ENCODE measurements at regions not wholly inside any gene's neighbourhood (a gene's known extent, or its start where the extent isn't known, plus 50 kb on each side); places are given as distances from the start of the nearest gene placed in this dataset.
"Not testable (repeated sequence)": the region's sequence is repeated elsewhere in the genome, so short reads cannot be mapped to it uniquely, and the experiment has no call there.

GRCh38 chr2:67055387-67056304, 341.5 kb upstream of the ETAA1 start:
- no peak for DNase-seq

DNA sequence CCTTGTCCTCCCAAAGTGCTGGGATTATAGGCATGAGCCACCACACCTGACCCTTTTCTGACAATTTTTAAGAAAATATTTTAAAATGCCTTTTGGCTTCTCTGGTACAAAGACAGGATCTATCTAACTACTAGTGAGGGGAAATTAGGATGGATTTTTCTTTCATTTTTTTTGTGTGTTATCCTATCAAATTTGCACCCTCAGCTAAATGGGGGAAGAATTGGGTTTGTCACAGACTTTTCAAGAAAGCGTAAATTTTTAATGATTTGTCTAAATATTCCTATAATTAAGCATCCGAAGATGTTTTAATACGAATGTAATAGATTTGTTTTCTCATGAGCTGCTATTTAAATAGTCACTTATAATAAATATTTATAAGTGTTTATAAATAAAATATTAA, 340.0 kb upstream of the ETAA1 start:
- DNase-seq = no peak

DNA sequence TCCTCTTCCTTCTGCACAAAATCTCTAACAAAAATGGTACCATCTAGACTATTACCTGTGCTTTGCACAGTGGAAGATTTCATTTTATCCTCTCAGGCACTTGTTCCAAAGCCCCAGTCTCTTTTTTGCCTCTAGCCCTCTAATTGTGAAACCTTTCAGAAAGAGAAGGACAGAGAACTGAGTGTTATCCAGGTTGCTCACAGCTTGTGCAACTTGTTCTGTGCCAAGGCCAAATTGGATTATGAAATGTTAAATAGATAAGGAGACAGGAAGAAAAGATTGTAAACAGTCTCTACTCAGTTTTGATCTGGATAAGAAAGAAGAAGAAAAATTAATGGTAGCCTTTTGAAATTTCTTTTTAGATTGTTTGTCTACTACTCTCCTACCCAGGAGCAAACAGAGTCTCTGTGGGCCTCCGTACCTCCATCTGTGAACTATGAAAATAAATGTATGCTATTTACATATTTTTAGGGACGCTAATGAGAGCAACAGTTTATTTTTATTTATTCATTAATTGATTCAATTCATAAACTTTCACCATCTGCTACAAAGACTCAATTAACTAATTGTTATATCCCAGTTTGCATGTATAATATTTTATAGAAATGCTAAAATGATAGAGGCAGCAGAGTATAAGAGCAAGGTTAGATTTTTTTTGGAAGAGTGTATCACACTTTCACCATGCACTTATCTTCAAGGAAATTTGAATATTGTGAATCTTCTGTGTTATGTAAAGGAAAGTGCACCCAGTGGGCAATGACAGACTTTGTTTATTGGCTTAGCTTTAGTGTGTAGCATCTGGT, 339.0 kb upstream of the ETAA1 start:
- no peak for DNase-seq

DNA sequence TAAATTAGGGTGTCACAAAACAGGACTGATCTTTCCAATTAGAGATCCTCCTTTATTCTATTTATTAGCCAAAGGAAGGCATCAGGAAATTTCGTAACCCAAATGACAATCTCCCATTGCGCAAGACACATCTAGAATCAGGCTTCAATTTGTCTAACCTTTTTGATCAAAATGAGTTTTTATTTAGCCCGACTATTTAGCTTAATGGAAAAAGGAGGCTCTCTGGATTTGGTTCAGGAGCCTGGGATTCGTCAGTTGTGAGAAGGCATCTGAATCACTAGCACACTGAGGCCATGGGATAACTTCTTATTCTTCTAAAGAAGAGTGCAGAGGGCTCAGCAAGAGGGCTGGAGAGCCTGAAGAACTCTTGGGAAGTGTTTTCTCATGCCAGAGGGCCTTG, 332.1 kb upstream of the ETAA1 start:
- no peak for DNase-seq

DNA sequence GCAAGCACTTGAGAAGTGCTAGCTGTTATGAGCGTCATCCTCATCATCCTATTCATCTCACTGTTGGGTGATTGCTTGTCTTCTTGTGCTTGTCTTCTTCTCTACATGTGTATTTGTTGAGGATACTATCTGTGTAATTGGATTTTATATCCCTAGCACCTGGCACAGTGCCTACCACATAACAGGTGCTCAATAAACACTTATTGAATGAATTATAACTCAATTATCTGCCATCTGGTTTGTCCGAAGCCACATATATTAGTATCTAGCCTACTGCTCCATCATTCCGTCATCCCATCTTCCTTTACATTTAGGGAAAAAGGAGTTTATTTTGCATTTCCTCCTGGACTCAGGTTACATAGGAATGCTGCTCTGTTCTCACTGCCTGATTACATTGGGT, 330.4 kb upstream of the ETAA1 start:
- DNase-seq = no peak

- DNase-seq = no peak
Observed at GRCh38 chr2:67067656-67068055, 329.5 kb upstream of the ETAA1 start.

DNA sequence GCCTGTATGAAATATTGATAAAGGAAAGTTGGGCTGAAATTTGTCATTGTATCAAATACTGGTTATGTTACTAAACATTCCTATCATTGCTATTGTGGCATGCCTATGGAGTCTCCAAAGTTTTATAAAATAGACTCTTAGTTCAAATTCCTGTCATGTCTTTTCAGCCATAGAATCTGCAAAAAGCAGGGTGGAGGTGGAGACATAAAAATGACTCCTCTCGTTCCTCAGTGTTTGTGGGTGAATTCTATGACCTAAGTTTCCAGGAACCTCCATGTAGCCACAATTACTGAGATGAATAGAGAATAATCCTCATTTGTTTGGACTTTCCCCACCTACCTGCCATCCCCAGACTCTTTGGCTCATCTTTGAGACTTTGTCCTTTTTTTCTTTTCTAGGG, 326.3 kb upstream of the ETAA1 start:
- no peak for DNase-seq

DNA sequence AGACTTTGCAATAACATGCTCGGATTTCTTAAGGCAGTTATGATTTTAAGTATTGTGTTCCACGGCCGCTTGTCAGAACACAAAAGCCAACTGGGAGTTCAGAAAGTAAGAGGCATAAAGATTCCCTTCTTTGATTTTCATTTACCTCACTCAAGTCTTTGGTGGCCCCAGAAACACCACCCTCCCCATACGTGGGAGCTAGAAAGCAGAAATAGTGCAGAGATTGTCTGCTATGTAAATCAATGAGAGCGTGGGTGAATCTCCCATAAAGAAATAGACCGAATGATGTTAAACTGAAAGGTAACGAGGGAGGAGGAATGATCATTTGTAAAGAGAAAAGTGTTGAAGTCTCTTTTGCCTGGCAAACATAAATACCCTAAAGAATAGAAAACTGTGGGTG, 322.1 kb upstream of the ETAA1 start:
- DNase-seq = no peak

DNA sequence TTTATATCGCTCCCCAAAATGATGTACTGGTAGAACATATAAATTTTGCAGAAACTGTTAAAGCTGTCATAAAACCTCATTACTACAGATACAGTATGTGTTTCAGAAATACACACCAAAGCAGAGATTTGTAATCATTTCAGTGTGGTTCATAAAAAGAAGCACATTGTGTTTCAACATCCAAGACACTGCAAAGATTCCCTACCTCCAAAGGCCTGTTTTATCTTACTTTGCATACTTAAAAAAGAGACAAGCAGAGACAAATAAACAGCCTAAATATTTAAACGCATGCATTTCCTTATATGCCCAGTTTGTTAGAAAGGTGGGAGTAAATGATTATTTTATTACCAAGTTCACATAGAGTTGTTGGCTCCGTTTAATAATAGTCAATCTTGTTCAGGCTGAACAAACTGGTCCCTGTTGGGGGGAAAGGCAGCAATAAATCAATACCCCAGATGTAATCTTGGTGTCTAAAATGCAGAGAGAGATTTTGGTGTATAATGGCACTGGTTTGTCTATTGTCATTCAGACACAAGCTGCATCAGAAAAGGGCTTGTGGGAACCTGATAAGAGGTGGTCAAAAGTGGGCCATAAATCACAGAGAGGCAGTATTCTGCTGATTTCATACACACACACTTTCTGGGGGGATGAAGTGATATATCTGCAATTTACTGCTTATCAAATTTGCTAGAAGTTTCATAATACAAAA, 321.4 kb upstream of the ETAA1 start:
- DNase-seq = no peak

DNA sequence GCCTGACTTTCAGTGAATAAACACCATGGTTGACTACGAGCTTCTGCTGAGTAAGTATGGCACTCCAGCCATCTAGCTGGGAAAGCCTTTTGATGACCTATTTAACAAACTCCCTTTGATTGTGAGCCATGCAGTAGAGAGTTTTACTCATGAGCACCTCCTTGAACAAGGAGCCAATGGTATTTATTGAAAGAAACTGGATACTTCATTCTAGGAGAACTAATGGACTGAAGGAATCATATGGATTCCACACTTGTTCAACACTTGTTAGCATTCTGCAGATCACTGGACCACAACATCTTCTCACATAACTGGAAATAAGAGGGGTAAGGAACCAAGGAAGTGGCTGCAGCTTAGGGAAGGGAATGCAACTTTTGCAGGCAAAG, 320.9 kb upstream of the ETAA1 start:
- no peak for DNase-seq

GRCh38 chr2:67079729-67080128, 317.4 kb upstream of the ETAA1 start:
- DNase-seq = no peak

GRCh38 chr2:67082813-67083212, 314.3 kb upstream of the ETAA1 start:
- DNase-seq = no peak

DNA sequence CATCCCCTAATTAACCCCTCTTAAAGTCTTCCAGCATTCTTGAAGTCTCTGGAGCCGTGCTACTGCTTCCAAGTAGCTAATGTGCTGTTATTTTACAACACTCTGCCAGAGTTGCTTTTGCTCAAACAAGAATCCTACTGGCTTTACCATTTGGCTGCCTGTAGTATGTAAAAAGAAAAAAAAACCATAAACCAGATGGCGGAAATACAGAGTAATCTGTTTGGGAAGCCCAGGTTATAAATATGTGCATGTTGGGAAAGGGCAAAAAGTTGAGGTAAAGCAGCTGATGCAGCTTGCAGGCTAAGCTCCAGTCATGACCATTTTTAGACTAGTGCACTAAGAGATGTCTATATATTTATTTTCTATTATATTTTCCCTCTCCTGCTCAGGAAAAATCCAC, 313.2 kb upstream of the ETAA1 start:
- DNase-seq = no peak

DNA sequence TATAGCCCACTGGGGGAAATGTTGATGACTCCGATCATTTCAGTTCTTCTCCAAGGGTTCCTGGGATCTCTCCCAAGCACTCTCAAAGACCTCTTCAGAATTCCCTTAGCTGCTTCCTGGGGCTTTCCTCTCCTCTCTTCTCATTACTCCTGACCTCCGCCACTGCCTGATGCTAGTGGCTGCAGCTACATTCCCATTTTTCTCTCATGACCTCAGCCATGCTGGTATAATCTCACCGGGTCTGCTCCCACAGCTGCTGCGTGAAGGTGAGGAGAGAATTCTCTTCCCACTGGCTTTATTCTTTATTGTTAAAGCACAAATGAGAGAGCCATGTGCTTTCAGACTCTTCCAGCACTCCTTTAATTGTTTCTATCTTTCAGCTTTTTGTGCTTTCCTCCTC, 312.0 kb upstream of the ETAA1 start:
- no peak for DNase-seq

GRCh38 chr2:67091681-67092080, 305.5 kb upstream of the ETAA1 start:
- DNase-seq = no peak

DNA sequence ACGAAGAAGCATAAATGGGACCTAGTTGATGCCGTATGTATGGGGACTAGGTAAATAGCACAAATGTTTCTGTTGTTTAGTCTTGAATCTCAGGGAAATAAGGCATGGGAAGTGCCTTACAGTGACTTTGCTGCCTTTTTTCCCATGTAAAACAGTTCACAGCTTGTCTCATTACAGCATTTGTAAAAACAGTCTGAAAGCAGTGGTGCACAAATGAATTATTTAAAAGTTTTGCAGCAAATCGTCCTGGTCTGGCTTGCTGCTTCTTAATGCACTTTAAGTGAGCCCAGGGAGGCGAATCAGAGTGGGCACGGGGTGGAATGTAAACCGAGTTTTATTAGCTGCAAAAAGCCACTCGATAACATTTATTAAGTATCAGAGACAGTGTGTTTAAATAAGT, 302.0 kb upstream of the ETAA1 start:
- no peak for DNase-seq

GRCh38 chr2:67096886-67097285, 300.2 kb upstream of the ETAA1 start:
- no peak for DNase-seq

DNA sequence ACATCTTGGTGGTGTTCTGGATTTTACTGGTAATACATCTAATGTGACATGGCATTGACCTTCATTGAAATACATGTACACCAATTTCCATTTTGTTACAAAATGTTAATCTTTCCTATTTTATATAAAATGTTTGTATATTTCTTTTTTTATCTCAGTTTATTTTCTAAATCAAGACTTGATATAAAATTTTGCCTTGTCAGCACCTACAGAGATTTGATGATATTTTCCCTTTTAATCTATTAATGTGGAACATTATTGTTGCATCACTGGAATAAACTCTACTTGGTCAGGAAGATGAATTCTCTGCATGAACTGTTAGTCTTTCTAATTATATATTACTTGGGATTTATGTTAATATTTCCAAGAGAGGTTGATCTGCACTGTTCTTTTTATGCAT, 294.0 kb upstream of the ETAA1 start:
- no peak for DNase-seq

GRCh38 chr2:67108231-67108630, 288.9 kb upstream of the ETAA1 start:
- DNase-seq = no peak

DNA sequence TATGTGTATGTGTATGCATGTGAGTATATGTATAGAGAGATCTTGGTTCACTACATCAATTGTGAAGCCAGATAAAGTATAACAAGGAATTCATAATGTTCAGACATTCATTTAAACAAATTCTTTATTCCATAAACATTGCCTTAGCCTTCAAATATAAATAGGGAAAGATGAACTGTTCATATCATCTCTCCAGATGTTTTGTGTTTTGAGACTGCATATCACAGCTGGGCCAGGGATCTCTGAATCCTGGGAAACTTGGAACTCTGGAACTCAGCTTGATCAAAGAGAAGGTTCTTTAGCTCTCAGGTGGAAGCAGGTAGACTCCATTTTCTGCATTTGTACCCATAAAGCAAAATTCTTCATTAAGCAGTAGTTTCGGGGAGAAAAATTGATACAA, 272.6 kb upstream of the ETAA1 start:
- no peak for DNase-seq

GRCh38 chr2:67130531-67131256, 266.4 kb upstream of the ETAA1 start:
- DNase-seq = no peak

DNA sequence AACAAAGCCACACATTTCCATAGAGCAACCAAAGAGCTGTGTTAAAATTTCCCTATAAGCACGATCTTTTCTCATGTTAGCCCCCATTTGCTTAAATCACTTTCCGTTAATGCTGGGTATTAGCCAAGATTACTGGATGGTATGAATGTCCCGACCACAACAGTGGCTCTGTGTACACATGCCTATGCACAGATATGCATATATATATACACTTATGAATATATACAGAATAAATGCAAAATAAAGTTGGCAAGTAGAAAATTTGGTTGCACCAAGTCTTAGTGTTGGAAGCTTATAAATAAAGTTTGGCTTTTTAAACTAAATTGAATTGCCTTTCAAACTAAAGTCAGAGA, 265.9 kb upstream of the ETAA1 start:
- DNase-seq = no peak

DNA sequence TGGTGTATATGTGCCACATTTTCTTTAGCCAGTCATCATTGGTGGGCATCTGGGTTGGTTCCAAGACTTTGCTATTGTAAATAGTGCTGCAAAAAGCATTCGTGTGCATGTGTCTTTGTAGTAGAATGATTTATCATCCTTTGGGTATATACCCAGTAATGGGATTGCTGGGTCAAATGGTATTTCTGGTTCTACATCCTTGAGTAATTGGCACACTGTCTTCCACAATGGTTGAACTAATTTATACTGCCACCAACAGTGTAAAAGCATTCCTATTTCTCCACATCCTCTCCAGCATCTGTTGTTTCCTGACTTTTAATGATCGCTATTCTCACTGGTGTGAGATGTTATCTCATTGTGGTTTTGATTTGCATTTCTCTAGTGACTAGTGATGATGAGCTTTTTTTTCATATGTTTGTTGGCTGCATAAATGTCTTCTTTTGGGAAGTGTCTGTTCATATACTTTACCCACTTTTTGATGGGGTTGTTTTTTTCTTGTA, 264.6 kb upstream of the ETAA1 start:
- DNase-seq = not testable (repeated sequence)

Measured in Kasumi-1 (cell line).